Fibroblast of the aortic adventitia (primary cell): ENCODE measurements at regions not wholly inside any gene's neighbourhood (a gene's known extent, or its start where the extent isn't known, plus 50 kb on each side); places are given as distances from the start of the nearest gene placed in this dataset.

Source experiments
- DNase-seq: peaks from one replicate; pipeline ENCODE4 v3.0.0-alpha.2; 2010; ENCODE audit warnings: low read depth
- H3K4me3 ChIP-seq: 2 replicates; pipeline ENCODE4 v1.5.1; 2011; ENCODE audit warnings: low read depth, mild to moderate bottlenecking, control low read depth, low read length, moderate library complexity
- CTCF ChIP-seq: IDR thresholded peaks from 2 replicates; pipeline ENCODE4 v1.5.1; 2011; ENCODE audit warnings: mild to moderate bottlenecking, low read length, control low read depth, inconsistent platforms; ENCODE audit not compliant: insufficient read depth

DNA sequence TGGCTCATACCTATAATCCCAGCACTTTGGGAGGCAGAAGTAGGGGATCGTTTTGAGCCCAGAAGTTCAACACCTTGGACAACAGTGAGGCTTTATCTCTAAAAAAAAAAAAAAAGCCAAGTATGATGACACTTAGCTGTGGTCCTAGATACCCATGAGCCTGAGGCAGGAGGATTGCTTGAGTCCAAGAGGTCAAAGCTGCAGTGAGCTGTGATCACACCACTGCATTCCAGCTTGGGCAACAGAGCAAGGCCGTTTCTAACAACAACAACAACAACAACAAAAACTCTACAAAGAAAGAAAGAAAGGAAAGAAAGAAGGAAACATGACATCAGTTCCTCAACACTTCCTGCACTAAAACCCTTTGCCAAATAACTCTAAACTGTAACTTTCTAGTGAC is 265.1 kb upstream of the DACH1 start:
- no peak for TF ChIP-seq CTCF
- H3K4me3 ChIP-seq = no peak overlapping the region
- DNase-seq = no peak

- no peak overlapping the region for H3K4me3 ChIP-seq
- TF ChIP-seq CTCF = no peak
- DNase-seq = no peak
These were observed 262.1 kb upstream of the DACH1 start for GRCh38 chr13:72129117-72129516.

DNA sequence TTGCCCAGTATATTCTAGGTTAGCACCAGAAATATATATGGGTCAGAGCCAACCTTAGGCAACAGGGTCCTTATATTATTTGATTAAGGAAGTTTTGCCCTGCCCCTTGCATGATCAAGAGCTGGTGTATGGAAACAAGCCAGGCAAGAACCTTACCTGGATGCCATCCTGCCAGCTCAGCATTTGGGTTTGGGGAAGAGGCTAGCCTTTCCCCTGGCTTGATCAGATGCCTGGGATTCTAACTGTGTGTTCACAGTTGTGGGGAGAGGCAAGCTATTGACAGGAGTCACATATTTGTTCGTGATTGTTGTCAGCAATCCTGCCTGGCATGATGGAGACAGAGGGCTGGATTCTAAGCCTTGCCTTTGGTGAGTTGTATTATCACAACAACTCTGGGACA is 260.0 kb upstream of the DACH1 start:
- no peak for DNase-seq
- no peak overlapping the region for H3K4me3 ChIP-seq
- no peak for TF ChIP-seq CTCF

DNA sequence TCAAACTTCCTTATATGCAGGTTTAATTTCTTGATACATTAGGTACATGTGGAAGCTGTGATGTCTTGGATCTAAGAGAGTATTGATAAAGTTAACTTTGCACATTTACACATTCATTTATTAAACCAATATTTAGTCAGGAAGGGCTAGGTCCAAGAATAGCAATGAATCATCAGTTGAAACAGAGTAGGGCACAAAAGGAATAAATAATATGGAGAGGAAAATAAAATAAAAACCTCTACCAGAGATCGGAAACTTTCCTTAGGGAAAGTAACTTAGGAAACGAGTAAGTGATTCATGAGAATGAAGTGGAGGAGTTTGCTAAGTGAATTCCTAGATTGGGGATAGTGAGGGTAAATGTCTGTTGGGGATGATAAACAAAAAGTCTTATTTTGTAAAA is 259.4 kb upstream of the DACH1 start:
- TF ChIP-seq CTCF = no peak
- H3K4me3 ChIP-seq = no peak overlapping the region
- DNase-seq = no peak

GRCh38 chr13:72125561-72125960 is 258.6 kb upstream of the DACH1 start:
- DNase-seq = no peak
- no peak overlapping the region for H3K4me3 ChIP-seq
- TF ChIP-seq CTCF = no peak

DNA sequence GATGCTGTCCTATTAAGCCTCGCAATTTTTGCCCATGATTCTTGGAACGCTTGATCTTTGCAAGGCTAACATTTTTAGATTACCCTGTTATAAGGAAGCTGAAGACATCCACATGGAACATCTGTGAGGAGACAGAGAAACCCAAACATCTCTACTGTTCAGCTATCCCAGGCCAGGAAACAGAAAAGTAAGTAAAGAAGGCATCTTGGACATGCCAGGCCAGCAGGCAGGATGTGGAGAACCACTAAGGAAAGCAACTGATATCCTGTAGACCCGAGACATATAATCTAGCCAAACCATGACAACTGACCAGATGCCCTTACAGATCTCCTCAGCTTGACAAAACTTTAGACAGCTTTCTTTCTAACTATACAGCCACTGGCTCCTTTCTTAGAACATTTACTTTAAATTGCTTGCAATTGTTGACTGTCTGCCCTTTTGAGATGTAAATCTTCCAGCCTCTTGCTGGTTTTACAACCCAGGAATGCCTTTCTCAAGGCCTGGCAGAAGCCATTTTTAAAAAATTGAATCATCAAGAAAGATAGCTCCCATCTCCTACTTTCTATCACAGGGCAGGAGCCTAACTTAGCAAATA is 255.8 kb upstream of the DACH1 start:
- no peak for TF ChIP-seq CTCF
- no peak for DNase-seq

GRCh38 chr13:72121466-72121865 is 254.5 kb upstream of the DACH1 start:
- TF ChIP-seq CTCF = no peak
- H3K4me3 ChIP-seq = no peak overlapping the region
- DNase-seq = no peak

More for the DNA sequence above, 255.8 kb upstream of the DACH1 start:
- H3K4me3 ChIP-seq = no peak overlapping the region
